Ecto neural progenitor cell (in vitro differentiated cells): ENCODE measurements at regions not wholly inside any gene's neighbourhood (a gene's known extent, or its start where the extent isn't known, plus 50 kb on each side); places are given as distances from the start of the nearest gene placed in this dataset.

Experiments used
- DNase-seq: peaks from one replicate; pipeline ENCODE4 v3.0.0-alpha.2; 2018; ENCODE audit warnings: low spot score

DNA sequence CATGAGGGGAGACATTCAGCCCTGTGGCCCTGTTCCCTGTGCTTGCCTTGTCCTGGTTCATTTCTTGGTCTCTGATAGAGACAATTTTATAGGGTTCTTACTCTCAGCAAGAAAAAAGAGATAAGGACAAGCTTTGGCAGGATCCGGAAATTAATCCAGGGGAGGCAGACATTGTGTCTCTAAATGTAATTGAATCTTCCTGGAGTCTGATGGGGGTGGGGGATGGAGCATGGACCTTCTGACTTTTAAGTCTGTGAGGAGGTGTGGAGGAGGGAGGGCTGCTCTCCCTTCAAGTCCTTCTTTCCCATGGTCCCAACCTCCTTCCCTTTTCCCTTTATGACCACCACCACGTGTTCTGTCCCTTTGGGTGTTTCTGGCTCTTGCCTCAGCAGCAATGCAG is 512.7 kb downstream of the DHX35 start:
- DNase-seq: no peak

DNA sequence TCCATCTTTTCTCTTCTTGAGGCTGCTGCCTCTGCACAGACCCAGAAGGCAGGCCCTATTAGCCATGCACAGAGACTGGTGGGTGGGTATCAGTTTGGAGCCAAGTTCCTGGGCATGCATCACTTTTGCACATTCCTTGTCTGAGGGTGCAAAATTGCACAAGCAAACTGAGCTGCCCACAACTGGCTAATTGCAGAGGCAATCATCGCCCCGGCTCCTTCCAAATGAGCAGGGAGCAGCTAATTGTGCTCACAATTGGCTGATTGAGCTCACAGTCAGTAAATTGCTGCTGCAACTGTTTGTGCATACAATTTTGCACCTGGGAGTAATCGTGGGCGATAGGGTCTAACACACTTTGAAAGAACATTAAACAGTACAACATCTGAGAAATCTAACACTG is 511.4 kb downstream of the DHX35 start:
- no peak for DNase-seq

DNA sequence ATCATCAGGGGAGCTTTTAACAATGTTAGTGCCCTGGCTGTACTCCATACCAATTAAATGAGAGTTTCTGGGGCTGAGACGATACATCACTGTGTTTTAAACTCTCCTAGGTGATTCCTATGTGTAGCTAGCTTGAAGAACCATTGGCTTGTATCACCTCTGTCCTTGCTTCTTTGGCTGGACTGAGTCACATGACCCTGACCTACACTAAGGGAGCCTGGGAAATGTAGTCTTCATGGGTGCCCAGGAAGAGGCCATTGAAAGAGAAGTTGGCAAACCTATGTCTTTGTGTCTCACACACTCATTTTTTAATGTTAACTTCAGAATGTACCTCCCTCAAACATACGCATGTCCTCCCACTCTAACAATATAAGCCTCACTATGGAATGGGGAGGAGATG is 506.6 kb downstream of the DHX35 start:
- DNase-seq: no peak

DNA sequence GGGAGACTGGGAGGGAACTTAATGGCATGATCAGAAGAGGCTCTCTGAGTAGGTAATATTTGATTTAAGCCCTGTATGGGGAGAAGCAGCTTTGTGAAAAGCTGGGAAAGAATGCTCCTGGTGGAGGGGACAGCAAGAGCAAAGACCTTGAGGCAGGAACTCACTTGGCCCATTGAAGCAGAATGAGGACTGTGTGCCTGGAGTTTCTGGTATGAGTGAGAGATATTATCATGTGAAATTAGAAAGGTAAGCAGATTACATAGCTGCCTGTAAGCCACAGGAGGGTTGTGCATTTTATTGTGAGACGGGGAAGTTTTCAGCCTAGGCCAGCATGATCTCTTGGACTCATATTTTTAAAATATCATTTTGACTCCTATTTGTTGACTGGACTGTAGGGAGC is 502.1 kb downstream of the DHX35 start:
- no peak for DNase-seq

DNA sequence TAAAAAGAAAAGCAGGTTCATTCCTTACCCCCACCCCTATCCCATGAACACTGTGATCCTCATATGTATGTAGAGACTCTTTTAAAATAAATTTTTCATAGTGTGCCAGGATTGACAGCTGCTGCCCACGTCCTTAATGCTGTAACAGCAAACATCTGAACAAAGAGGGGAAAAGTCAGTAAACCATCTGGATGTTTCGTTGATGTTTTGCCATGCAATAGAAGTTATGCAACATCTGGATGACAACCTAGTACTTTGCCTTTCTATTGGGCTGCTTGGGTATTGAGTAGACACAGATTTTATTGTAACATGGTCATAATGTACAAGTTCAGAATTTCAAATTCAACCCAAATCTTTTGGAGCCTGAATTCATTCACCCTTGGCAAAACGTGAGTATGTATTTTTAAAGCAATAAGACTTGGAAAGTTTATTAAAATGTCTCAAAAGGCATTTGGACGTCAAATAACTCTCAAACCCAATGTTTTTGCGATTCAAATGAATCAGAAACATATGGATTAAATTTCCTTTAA is 500.3 kb downstream of the DHX35 start:
- DNase-seq: no peak

DNA sequence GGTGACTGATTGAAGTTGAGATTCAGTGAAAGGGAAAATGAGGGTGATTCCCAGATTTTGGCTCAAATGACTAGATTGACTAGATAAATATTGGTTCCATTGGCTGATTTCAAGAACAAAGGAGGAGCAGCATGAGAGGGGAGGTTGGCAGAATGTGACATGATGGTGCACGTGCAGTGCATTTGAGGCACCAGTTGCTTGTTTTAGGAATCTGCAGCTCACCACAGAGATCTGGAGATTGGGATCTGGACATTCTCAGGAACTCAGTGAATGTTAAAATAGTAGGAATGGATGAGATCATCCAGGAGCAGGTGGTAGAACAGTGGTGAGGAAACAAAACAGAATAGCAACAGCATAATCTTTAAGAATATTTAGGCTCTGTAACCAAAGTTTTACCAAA is 496.3 kb downstream of the DHX35 start:
- no peak for DNase-seq

DNA sequence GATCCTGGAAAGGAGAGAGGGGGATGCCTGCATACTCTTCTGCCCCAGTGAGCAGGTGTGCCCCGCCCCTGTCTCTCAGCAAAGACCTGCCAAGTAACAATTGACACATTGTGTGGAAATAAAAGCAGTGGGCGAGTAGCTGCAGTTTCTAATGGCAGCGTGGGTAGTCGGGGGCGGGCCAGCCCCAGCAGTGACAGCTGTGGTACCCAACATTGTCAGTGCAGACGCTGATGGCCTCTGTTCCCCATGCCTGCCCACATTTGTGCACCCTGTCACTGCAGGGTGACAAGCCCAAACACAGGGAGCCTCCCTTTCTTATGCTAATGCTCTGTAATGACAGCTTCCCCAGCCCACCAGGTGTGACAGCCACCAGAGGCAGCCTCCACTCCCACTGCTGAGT is 491.7 kb downstream of the DHX35 start:
- DNase-seq: peak; percentile 53

DNA sequence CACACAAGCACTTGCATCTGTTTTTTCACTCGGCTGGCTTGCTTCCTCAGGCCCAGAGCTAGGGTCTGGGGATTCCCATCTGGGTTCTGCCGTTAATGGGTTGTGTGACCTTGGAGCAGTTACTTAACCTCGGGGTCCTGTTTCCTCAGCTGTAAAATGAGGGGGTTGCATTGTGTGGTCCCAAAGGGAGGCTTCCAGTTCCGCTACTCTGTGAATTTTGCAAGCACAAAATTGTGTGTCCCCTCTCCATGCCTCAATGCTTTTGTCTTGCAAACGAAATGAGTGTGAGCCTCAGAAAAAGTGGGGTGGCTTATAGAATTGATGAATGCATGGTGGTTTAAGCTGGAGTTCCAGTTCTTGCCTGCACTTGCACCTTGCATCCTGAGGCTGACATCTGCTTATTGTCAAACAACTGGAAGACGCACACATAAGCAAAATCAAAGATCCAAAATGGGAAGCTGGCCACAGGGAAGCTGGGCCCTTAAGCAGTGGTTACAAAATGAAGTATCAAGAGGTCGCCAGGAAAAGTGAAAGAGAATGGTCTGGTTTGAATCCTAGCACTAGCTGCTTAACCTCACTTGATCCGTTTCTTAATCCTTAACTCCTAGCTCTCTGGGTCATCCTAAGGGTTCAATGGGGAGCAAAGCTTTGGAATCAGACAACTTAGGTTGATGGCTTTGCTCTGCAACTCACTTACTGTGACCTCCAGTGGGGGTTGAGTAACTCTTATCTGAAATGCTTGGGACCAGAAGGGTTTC is 490.6 kb downstream of the DHX35 start:
- DNase-seq: no peak

DNA sequence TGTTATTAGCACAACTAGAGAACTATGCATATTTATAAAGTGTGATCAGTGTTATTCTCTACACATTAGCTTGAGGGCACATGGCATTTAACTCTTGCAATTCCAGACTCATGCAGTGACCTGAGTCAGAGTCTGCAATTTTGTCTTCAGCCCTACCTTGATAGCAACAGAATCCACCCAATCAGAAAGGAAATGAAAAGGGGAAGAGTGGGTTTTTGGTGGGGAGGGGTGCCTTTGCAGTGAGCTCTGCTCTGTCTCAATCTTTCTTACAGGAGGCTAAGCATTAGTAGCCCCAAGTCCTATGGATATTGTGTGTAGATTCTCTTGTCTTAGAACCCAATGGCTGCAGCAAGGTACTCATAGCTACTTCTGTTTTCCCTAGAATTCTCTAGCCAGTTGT is 489.2 kb downstream of the DHX35 start:
- DNase-seq: no peak

DNA sequence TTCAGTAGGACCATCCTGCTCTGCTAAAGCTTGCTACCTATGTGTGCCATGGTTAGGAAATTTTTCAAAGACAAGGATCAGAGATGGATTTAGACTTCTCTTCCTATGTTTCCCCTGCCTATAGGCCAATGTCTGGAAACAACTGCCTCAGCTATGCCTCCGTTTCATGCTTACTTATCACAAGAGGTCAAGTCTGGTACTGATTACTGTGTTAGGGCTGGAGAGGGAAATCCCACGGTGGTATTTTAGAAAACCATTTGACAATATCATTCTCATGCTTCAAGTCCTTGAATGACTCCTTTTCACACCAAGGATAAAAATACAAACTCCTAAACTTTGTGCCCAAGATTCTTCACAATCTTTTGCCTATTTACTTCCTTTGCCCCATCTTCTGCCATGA is 484.3 kb downstream of the DHX35 start:
- DNase-seq: no peak

DNA sequence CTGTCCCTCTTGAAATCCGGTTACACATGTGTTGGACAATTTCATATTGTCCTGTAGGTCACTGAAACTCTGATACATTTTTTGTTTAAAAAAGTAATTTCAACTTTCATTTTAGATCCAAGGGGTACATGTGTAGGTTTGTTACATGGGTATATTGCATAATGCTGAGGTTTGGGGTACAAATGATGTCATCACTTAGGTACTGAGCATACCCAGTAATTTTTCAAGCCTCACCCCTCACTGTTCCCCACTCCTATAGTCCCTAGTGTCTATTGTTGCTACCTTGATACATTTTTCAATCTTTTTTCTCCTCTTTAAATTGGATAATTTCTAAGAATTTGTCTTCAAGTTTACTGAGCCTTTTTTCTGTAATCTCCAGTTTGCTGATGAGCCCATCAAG is 483.0 kb downstream of the DHX35 start:
- no peak for DNase-seq

DNA sequence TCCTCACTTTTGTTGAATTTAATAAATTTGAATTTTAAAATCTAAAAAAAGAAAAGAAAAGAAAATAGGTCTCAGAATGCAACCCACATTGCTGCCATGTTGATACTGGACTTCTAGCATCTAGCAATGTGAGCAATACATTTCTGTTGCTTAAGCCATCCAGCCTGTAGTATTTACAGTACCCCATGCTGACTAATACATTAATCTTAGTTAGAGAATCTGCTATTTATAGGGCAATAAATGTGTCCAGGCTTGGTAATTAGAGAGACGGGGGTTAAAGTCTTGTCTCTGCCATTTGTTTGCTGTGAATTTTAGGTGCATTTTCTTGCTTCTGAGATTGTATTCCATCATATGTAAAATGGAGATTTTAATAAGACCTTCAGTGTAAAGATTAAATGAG is 471.3 kb downstream of the DHX35 start:
- no peak for DNase-seq

DNA sequence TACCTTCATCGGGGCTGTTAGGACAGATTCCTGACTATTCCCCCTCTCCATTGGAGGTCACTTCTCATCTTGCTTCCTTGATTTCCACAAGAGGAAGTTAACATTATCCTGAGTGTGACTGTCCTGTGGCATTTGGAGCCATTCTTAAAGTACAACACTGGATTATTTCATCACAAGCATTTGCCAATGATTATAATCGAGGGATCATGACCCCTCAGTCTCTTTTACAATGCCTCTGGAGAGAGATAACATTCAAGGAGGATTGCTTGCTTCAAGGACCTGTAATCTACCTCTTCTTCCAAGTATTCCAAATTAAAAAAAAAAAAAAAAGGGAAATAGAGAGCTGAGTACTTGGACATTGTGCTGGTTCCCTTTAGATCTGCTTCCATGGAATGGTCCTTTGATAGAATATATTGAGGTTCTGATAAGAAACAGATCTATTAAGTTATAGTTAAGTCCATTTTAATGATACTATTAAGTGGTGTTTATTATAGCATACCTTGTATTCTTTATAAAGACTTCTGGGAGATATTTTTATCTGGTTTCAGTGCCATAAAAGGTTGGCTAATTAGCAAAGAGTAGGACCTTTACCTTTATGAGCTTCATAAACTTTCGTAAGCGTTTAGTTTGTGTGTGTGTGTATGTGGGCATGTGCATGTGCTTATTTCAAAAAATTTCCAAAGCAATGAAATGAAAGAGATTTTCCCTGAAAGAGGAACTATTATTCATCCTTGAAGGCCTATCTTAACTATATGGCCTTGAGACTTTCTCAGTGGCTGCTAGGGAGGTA is 469.1 kb downstream of the DHX35 start:
- no peak for DNase-seq

DNA sequence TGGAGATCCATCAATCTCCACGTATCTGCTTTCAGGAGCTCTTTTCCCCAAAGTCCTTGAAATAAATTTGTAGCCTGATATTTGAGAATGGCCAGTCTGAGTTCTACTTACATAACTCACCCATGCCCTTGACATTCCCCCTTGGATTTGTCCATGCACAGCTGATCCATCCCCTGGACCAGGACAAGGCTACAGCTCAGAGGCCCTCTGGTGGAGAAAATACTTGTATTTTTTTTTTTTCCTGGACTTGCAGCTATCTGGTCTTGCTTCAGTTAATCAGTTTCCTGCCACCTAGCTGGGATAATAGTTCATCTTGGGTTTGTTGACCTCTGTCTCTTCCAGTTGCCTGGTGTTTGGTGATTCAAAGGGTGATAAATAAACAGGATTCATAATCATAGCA is 467.6 kb downstream of the DHX35 start:
- no peak for DNase-seq

DNA sequence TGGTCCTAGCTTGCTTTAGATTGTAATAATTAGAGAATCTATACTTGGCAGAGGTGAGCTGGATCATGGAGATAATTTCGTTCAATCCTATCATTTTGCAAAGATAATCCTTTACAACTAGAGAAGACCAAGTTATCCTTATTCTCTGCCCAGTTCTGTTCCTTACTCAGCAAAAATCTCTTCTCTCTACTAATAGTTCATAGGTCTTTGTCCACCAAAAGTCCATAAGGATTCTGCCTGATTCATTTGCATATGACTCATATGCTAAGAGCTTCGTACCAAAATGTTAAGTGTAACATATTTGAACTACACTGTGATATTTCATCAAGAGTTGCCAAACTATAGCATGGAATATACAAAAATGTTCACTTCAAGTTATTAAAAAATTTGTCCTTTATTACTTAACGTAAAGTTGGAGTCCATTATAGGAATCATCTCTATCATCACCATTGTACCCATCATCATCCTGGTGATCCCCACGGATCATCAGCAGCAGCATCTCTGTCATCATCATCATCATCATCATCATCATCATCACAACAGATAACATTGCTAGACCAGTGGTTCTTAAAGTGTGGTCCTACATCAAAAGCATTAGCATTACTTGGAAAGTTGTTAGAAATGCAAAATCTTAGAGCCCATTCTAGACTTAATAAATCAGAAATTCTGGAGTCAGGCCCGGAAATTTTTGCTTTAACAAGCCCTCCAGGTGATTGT is 463.0 kb downstream of the DHX35 start:
- no peak for DNase-seq

DNA sequence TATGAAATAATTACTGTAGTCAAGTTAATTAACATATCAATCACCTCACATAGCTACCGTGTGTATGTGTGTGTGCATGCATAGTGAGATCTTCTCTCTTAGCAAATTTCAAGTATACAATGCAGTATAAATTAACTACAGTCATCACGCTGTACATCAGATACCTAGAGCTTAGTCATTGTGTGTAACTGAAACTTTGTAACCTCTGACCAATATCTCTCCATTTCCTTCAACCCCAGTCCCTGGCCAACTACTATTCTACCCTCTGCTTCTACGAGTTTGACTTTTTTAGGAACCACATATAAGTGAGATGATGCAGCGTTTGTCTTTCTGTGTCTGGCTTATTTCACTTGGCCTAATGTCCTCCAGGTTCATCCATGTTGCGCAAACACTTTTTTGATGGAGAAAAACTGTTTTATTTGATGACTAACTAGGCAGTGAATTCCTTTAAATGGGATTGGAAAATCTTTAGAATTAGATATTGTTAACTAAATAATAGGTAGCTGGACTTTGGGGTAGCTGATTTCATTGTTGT is 459.5 kb downstream of the DHX35 start:
- no peak for DNase-seq

DNA sequence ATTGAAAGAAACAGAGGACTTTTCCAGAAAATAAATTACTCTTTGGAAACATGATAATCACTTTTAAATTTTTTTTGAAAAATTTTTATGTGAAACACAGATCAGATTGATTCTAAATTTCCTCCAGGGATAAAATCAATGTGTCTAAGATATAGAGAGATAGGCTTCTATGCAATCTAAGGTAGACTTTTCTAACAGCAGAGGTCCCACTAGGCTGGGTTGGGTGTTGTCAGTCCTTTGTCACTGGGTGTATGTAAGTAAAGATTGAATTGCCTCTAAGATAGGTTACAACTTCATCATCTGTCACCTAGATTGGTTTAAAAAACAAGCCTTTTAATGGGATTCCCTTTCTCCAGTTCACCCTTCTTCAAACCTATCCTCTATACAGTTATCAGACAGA is 449.9 kb downstream of the DHX35 start:
- no peak for DNase-seq

DNA sequence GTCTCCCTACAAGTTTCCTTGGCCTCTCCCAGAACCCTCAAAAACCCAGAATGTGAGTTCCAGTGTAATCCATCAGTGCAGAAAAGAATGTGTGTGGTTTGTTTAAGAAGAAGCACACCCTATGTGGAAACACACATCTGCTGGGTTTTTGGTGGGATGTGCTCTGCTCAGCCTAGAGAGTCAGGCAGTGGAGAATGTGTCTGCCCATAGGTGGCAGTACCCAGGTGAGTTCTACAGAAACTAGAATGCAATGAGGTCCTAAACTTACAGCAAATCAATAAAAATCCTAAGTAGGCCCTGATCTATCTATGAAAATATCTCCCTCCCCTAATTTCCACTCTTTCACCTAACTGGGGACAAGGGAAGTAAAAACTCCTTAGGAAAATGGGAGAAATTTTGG is 437.3 kb downstream of the DHX35 start:
- DNase-seq: no peak

DNA sequence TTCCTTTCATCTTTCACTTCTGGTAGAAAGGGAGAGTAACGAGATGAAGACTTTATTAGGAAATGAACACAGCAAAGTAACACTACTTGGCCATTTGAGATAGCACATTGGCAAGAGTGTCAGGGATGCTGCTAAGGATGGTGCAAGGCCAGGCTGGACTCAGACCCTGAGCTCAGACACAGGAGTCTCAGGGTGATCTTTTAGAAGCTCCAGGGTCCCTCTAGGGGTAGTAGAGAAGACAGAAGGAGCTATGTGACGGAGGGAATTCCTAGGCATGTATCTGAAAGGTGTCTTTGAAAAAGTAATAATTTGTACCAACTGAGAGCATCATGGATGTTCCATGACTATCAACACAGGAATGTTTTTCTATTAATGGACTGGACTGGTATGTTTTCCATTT is 436.5 kb downstream of the DHX35 start:
- no peak for DNase-seq

DNA sequence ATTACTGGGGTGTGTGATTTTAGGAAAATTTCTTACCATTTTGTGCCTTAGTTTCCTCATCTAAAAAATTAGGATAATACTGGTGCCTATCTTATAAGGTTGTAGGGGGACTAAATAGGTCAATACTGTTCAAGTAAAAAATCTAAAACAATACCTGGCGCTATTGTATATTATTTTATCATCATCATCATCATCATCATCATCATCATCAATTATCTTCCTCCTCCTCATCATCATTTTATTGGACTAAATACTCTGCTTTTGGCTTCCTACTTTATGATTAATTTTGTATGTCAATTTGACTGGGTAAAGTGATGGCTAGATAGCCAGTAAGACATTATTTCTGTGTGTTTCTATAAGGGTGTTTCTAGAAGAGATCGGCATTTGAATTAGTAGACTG is 435.5 kb downstream of the DHX35 start:
- DNase-seq: no peak

DNA sequence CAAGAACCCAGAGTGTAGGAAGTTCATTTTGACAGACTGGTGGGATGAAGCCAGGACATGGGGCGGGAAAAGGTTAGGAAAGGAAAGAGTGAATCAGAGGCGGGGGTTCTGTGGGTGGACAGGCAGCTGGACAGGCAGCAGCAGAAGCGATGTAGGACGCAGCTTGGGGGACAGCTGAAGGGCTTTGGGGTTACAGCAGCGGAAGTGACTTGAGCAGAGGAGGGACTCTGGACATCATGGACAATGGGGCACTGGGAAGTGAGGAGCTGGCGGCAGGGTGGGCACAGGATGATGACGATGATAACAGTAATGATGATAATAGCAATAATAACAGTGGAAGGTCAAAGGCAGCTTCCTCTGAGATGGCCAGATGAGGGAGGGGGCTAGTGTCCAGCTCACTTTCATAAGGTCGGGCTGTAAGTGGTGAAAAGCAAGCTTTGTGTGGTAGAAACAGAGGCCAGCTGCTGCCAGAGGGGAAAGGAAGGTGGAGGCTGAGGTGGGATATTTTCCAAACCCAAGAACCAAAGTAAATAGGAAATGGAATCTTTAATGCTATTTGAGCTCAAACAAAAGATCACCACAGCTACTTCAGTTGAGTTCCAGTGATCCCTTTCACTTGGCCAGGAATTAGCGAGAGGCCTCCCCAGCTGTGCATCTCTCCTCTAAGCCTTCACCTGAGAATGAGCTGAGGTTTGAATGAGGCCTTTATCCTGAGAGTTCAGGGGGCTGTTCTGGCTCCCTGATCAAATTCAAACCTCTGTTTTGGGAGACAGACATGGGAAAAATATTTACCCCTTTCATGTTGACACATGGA is 433.5 kb downstream of the DHX35 start:
- no peak for DNase-seq

DNA sequence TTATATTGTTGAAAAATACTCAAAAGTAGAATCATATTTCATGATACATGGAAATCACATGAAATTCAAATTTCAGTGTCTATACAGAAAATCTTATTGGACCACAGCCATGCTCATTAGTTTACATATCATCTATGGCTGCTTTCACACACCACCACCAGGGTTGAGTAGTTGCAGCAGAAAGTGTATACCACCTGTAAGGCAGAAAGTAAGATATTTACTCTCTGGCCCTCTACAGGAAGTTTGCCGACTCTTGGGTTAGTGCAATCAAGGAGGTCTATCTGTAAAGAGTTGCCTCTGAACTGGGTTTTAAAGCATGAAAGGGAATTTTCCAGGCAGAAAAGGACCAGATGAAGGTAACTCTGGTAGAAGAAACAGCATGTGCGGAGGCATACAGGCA is 432.3 kb downstream of the DHX35 start:
- no peak for DNase-seq
